Spleen (tissue), 11 donors: ENCODE measurements at regions not wholly inside any gene's neighbourhood (a gene's known extent, or its start where the extent isn't known, plus 50 kb on each side); places are given as distances from the start of the nearest gene placed in this dataset.

ENCODE experiments used
- DNase-seq: peaks from one replicate; pipeline ENCODE4 v3.0.0-alpha.2; 2020
- H3K27ac ChIP-seq, 8 donors: fragments of 200-600 bp; sonication (generic) in 7 of 8; 1 replicate in 4 of 8; 2 replicates in 4 of 8; pipeline versions ENCODE4 v1.5.0 to v1.8.0; 2016 to 2021; ENCODE audit warnings: inconsistent platforms in 4 of 8, mild to moderate bottlenecking in 4 of 8, moderate library complexity in 1 of 8
- H3K27me3 ChIP-seq, 7 donors: fragments of 200-600 bp; sonication (generic) in 6 of 7; replicated peaks in 1 of 7; 1 replicate in 4 of 7; 2 replicates in 3 of 7; pipeline versions ENCODE4 v1.5.0 to v1.8.0; 2016 to 2021; ENCODE audit warnings: inconsistent platforms in 3 of 7, mild to moderate bottlenecking in 1 of 7
- H3K36me3 ChIP-seq, 6 donors: fragments of 200-600 bp; sonication (generic) in 5 of 6; 1 replicate in 4 of 6; 2 replicates in 2 of 6; pipeline versions ENCODE4 v1.5.0 to v1.8.0; 2016 to 2021; ENCODE audit warnings: inconsistent platforms in 2 of 6
- H3K4me1 ChIP-seq, 6 donors: fragments of 200-600 bp; sonication (generic) in 5 of 6; 1 replicate in 3 of 6; 2 replicates in 3 of 6; pipeline versions ENCODE4 v1.5.0 to v1.8.0; 2016 to 2021; ENCODE audit warnings: inconsistent platforms in 3 of 6
- H3K4me3 ChIP-seq, 8 donors: fragments of 200-600 bp; sonication (generic) in 7 of 8; 1 replicate in 4 of 8; 2 replicates in 4 of 8; pipeline versions ENCODE4 v1.5.0 to v1.8.0; 2016 to 2021; ENCODE audit warnings: inconsistent platforms in 4 of 8, mild to moderate bottlenecking in 4 of 8, moderate library complexity in 2 of 8
- H3K9me3 ChIP-seq, 8 donors: fragments of 200-600 bp; sonication (generic) in 7 of 8; 1 replicate in 4 of 8; 2 replicates in 4 of 8; pipeline versions ENCODE4 v1.5.0 to v1.8.0; 2016 to 2021; ENCODE audit warnings: inconsistent platforms in 4 of 8
- POLR2A ChIP-seq, 3 donors: fragments of 450-650 bp; IDR thresholded peaks; one replicate each; pipeline ENCODE4 v1.5.1; 2017; ENCODE audit warnings: antibody characterized with exemption in 3 of 3, mild to moderate bottlenecking in 1 of 3
- POLR2AphosphoS5 ChIP-seq, 3 donors: sonication (generic); formaldehyde crosslinking; IDR thresholded peaks; one replicate each; pipeline ENCODE4 v1.5.1; 2017; ENCODE audit warnings: antibody characterized with exemption in 3 of 3
- WGBS, 5 donors: extraction: QIAGEN DNeasy Blood & Tissue Kit in 3 of 5; methylation state at CpG; one replicate each; pipeline versions ENCODE4 v1.1.5 to v1.1.7; 2013 to 2018; 5-methylcytosine and 5-hydroxymethylcytosine counted together
- intact Hi-C: fragments of 100-400 bp; cut with DNase I; formaldehyde crosslinking; loops from one replicate; pipeline ENCODE4 v1.15.0; 2023; ENCODE audit warnings: low total_unique reads
- TF ChIP-seq, protein P1 (sequence below), 11 experiments: fragments of 200-600 bp in 7 of 11; fragments of 450-650 bp in 4 of 11; sonication (generic) in 4 of 11; IDR thresholded peaks in 8 of 11; conservative IDR thresholded peaks in 3 of 11; 1 replicate in 7 of 11; 2 replicates in 4 of 11; pipeline versions ENCODE4 v1.4.0 to v1.8.0; 2016 to 2021; ENCODE audit warnings: antibody characterized with exemption in 11 of 11, inconsistent platforms in 4 of 11, mild to moderate bottlenecking in 1 of 11
- donor health status: healthy with polysubstance abuse.
- donor health status: DM: no; HTN: no; CAD: no; lungs with moderate emphysema.
- donor health status: DM: no; HTN: no; CAD: no.
- donor health status: Bipolar disorder and iron deficiency.
- donor health status: healthy.
- donor health status: DM: no; HTN: no; CAD: no.
- donor health status: DM: yes; HTN: yes; CAD: no.

DNA sequence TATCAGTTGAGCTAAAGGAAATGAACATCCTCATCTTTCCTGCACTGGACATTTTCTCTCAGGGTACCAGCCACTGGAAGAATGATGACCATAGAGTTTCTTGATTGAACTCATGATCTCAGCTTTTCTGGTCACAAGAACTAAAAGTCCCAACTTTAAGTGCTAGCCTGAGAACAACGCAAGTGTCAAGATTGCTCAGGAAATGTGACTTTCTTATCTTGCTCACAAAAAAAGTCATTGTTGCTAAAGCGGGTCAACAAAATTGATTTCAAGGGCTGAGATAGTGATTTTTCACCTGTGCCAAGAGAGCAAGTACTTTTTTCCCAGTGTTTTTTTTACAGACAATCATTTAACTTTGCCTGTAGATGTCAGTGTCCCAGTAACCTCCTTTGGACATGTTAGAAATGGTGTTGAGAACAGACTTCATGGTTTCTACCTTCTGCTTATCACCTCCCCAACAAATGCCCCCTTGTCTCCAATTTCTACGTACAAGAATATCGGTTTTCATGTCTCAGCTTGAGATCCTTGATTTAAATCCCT lies 125.9 kb downstream of the SEMA6D start:
- no peaks in the 10 kb centered on the region for H3K27me3 ChIP-seq
- no peak for TF ChIP-seq POLR2AphosphoS5 (IDR thresholded peaks at IDR 0.05)
- TF ChIP-seq, protein P1, sequence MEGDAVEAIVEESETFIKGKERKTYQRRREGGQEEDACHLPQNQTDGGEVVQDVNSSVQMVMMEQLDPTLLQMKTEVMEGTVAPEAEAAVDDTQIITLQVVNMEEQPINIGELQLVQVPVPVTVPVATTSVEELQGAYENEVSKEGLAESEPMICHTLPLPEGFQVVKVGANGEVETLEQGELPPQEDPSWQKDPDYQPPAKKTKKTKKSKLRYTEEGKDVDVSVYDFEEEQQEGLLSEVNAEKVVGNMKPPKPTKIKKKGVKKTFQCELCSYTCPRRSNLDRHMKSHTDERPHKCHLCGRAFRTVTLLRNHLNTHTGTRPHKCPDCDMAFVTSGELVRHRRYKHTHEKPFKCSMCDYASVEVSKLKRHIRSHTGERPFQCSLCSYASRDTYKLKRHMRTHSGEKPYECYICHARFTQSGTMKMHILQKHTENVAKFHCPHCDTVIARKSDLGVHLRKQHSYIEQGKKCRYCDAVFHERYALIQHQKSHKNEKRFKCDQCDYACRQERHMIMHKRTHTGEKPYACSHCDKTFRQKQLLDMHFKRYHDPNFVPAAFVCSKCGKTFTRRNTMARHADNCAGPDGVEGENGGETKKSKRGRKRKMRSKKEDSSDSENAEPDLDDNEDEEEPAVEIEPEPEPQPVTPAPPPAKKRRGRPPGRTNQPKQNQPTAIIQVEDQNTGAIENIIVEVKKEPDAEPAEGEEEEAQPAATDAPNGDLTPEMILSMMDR (IDR thresholded peaks at IDR 0.05 in 8 of 11, conservative IDR thresholded peaks at IDR 0.05 in 3 of 11), result no peak
- no peak for TF ChIP-seq POLR2A (IDR thresholded peaks at IDR 0.05)

DNA sequence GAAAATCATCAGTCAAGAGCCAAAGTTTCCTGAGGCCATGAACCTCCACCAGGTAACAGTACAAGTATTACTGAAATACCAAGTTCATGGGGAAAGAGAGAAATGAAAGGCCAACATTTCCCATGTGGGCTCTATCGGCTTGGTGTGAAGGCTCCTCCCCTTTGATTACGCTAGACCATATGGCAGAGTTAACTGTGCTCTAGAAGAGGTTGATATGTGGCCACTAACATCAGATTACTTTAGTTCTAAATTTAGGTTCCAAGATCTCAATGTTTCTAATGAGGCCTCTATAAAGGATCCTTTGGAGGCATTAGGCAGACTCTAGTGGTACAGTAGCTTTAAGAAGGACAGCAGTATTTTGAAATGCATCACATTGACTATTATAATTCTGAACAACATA lies 127.1 kb downstream of the SEMA6D start:
- H3K9me3 ChIP-seq, result no peaks in the 10 kb centered on the region
- intact Hi-C loops, result no loop called here
- H3K27me3 ChIP-seq, result no peaks in the 10 kb centered on the region
- 79 to 97% (median 92%) methylated on average over 2 of the region's 2 CpGs for WGBS, 5 donors
- H3K27ac ChIP-seq, result no peak overlapping the region
- TF ChIP-seq POLR2A (IDR thresholded peaks at IDR 0.05), result no peak
- TF ChIP-seq POLR2AphosphoS5 (IDR thresholded peaks at IDR 0.05), result no peak
- TF ChIP-seq, protein P1 (IDR thresholded peaks at IDR 0.05 in 8 of 11, conservative IDR thresholded peaks at IDR 0.05 in 3 of 11), result no peak
- DNase-seq, result no peak
- H3K4me3 ChIP-seq, result no peak overlapping the region
- H3K4me1 ChIP-seq, result no peaks in the 10 kb centered on the region
- no peaks in the 10 kb centered on the region for H3K36me3 ChIP-seq

More for the DNA sequence above, 125.9 kb downstream of the SEMA6D start:
- no peak for DNase-seq
- Histone ChIP-seq H3K9me3 (no peaks in the 10 kb centered on the region), H3K4me3 (no peak overlapping the region), H3K27ac (no peak overlapping the region), H3K4me1 (no peaks in the 10 kb centered on the region), H3K36me3 (no peaks in the 10 kb centered on the region)
- intact Hi-C loops, result no loop called here
- 82 to 90% (median 83%) methylated on average over 4 of the region's 4 CpGs for WGBS, 5 donors

DNA sequence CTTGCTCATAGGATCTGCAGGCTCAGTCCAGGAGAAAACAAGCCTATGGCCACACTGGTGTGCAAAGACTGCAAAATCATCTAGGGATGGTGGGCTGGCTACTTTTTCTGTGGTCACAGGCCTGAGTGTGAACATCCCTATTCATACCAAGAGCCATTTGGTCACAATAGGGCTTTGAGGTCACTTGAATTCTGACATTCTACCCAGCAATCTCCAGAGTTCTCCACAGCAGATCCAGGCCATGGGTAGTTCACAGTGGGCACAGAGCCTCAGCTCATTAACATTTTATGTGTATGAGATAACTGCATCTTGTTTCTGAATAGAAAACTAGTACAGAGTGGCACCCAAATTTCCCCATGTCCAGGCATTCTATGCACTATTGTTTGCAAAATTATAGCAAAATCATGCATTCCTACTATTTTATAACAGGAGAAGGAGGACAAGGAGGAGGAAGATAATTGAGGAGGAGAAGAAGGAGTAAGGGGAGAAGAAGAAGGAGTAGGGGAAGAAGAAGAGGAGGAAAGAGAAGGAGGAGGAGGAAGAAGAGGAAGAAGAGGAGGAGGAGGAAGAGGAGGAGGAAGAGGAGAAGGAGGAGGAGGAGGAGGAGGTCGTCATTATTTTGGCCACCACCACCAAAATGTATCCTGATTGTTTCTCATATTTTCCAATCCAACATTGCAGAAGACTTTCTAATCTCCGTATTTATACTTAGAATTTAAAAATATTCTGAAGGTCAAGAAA lies 129.0 kb downstream of the SEMA6D start:
- TF ChIP-seq, protein P1 (IDR thresholded peaks at IDR 0.05 in 8 of 11, conservative IDR thresholded peaks at IDR 0.05 in 3 of 11), result no peak
- TF ChIP-seq POLR2AphosphoS5 (IDR thresholded peaks at IDR 0.05) (no peak), POLR2A (IDR thresholded peaks at IDR 0.05) (no peak)
- intact Hi-C loops, result no loop called here
- no peaks in the 10 kb centered on the region for H3K4me1 ChIP-seq

DNA sequence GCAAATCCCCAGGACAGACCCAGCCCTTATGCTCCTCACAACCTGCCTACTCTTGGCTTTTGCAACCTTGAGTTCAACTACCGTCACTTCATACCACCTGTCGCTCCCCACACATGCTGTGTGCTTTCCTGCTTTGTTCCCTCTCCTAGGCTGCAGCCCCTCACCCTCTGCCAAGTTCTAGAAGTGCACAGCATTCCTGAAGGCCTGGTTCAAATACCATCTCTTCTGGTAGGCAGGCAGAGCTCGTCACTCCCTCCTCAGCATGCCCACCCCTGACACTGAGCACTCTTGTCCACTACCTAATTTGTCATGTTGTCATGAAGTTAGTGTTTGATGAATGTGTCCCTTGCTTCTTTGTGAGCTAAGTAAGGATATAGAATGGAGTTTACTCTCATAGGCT lies 129.6 kb downstream of the SEMA6D start:
- intact Hi-C loops, result no loop called here
- no peak overlapping the region for H3K4me3 ChIP-seq
- no peak for DNase-seq
- H3K36me3 ChIP-seq, result no peaks in the 10 kb centered on the region
- H3K4me1 ChIP-seq, result no peaks in the 10 kb centered on the region
- no peak overlapping the region for H3K27ac ChIP-seq
- no peaks in the 10 kb centered on the region for H3K9me3 ChIP-seq
- WGBS, 5 donors, result 46 to 94% (median 86%) methylated on average over 3 of the region's 3 CpGs
- TF ChIP-seq POLR2AphosphoS5 (IDR thresholded peaks at IDR 0.05) (no peak), POLR2A (IDR thresholded peaks at IDR 0.05) (no peak)
- TF ChIP-seq, protein P1 (IDR thresholded peaks at IDR 0.05 in 8 of 11, conservative IDR thresholded peaks at IDR 0.05 in 3 of 11), result no peak
- H3K27me3 ChIP-seq, result no peaks in the 10 kb centered on the region

More for the DNA sequence above, 129.0 kb downstream of the SEMA6D start:
- no peak overlapping the region for H3K4me3 ChIP-seq
- no peaks in the 10 kb centered on the region for H3K27me3 ChIP-seq
- DNase-seq, result no peak
- H3K36me3 ChIP-seq, result no peaks in the 10 kb centered on the region
- no peak overlapping the region for H3K27ac ChIP-seq
- 69 to 83% (median 79%) methylated on average over 2 of the region's 2 CpGs for WGBS, 5 donors
- no peaks in the 10 kb centered on the region for H3K9me3 ChIP-seq
